Hematopoietic multipotent progenitor cell (in vitro differentiated cells): ENCODE measurements at regions not wholly inside any gene's neighbourhood (a gene's known extent, or its start where the extent isn't known, plus 50 kb on each side); places are given as distances from the start of the nearest gene placed in this dataset.

ENCODE experiments used
- DNase-seq, 3 donors: peaks; one replicate each; pipeline ENCODE4 v3.0.0-alpha.2; 2011 to 2015; ENCODE audit warnings: low read depth in 2 of 3, low spot score in 2 of 3

DNA sequence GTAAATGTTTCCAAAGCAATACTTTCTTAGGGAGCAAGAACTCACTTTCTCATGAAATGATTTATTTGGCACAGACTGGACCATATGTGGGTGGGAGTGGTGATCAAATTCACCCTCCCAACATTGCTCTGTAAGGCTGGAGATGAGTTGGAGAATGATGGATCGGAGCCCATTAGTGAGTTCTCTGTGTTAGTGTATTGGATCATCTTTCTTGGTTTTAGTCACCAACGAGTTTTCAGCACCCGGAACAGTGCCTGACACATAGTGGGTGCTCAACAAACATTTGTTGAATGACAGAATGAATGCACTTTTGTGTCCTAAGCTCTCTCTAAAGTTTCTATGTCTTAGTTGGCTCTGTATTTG, 104.5 kb upstream of the FAM20A start:
- DNase-seq = no peak

DNA sequence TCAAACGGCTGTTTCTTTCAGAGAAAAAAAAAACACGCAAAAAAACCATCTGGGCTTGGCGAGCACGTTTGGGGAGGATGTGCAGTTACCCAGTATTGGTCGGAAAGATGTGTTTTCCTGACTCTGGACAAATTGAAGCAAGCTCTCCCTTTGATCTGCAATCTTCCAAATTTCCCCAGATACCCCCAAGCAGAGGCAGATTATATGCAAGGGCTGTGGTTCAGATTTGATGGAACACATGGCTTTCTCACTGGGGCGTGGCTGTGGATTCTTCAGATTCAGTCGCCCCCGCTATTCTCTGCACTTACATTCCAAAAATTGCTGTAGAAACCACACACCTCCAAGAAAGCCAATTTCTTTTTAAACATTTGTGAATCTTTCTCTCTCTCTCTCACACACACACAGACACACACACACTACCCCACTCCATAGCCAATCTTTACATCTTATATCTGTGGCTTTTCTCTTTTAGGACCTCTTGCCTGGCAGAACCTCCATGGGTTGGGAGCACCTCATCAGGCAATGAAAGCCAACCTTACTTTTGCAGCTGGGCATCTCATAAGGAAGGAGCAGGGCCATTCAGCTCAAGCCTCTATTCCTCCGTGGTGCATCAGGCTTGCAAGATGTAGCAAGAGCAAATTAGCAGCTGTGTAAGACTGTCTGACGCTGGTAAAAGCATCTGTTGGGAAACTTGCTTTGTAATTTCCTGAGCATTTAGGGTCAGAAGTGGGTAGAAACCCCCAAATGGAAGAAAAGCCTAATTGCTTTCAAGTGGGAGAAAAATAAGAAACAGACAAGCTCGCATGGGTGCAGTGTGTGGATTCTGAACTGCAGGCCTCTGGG, 103.9 kb upstream of the FAM20A start:
- no peak for DNase-seq

GRCh38 chr17:68701046-68701445, 99.9 kb upstream of the FAM20A start:
- no peak for DNase-seq

- no peak for DNase-seq
These were observed 99.3 kb upstream of the FAM20A start for GRCh38 chr17:68700421-68700820.

GRCh38 chr17:68699936-68700335, 98.8 kb upstream of the FAM20A start:
- DNase-seq = no peak

DNA sequence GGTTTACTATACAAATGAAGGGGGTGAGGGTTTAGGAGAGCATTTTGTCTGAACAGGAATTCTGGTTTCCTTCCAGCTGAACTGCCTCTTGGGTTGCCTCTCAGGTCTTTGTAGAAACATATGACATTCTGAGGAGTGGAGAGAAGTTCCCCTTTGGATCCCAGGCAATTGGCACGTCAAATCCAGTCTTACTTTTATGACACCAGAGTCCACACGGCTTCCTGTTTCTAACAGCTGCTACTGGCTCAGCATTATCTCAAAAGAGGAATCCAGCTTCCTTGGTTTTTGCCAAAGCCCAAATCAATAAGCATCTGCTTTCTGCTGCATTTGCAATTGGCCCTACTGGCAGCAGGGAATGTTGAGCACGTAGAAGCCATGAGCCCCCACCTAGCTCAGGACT, 97.6 kb upstream of the FAM20A start:
- peak in 1 of 3 donors; percentile 12 for DNase-seq

- DNase-seq = no peak
These were observed 96.7 kb upstream of the FAM20A start for GRCh38 chr17:68697850-68698361.

DNA sequence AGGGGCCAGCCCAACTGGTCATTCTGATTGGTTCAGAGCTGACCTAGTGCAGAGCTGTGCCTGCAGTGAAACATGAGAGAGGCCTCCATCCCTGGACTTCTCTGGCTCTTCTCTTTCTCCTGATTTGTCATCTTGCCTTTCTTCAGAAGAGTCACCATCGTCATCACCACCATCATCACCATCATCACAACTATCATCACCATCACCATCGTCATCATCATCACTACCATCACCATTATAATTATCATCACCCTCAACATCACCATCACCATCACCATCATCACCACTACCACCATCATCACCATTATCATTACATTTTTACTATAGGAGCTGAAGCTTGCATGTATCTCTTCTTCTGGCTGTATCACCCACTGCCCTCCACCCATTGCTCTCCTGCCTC, 94.5 kb upstream of the FAM20A start:
- no peak for DNase-seq

DNA sequence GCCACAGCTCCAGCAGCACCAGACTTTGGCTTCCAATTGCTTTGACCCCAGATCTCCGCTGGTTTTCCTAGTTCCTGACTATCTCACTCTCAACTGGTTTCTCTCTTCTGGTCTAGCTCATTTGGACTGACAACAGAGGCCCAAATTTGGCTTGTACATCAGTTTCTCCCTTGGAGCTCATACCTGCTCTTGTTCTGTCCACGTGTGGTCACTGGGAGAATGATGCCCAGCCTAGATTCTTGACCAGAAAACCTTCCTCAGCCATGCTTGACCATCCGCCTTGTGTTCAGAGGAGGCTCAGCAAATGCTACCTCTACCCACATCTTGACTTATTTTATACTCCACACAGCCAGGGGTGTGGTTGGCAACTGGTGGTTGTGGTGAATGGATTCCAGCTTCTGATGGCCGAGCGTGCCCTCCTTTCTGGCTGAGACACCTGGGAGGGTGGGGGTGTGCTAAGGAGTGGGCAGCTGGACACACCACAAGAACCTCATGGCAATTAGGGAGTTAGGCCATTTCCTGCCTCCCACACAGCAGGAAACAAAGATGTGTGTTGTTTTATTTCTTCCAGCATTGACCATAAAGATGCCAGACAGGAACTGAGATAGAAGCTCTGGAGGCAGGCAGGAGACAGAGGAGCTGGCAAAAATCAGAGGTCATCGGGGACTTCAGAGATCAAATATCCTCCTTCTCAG, 93.8 kb upstream of the FAM20A start:
- DNase-seq = no peak

DNA sequence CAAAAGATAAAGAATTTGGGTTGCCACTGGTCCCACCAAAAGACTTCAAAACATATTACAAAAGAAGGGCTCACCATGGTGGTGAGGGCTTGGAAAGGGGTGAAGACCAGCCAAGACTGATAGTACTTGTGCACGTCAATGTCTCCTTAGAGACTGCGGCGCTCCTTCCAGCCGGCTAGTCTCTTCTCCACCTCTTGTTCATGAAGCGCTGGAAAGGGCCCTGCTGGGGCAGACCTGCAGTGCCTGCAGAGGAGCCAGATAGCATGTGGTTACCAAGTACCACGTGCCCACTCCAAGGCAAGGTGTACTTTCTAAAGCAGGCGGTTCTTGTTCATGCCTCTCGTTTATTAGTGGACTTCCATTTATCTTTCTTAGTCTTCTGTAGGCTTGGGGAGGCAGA, 92.7 kb upstream of the FAM20A start:
- DNase-seq = no peak

DNA sequence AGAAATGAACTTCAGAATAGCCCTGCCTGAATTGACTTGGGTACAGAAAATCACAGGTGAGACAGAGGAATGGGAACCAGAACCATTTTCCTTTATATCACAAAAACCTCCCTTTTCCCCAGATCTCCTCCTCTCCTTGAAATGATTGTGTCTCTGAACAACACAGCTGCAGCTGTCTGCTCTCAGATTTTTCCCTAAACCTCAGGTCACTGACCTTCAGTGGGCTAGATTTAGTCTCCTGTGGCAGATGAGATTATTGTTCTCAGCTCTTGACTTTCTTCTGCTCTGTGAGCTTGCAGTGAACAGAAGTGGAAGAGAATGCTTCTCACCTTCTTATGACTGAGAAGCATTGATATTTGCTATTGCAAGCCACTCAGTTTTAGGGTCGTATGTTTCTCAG, 92.3 kb upstream of the FAM20A start:
- no peak for DNase-seq

GRCh38 chr17:68686108-68686988, 85.2 kb upstream of the FAM20A start:
- DNase-seq = no peak

DNA sequence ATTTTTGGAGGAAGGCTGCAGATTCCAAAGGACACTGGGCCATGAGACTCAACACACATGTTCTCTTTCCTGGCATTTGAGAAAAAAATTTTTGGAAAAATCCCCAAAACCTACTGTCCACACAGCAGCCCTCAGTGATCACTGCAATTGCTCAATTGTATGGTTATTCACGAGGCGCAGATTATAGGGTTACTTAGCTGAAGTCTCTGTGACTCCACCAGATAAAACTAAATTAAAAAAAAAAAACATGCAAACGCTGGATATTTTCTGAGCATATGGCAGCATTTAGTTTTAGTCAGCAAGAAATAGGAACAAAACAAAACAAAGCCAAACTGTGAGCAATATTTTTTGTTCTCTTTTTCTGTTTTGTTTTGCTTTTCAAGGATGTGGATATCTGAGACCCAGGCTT, 83.8 kb upstream of the FAM20A start:
- DNase-seq = no peak

- DNase-seq = no peak
These were observed 81.7 kb upstream of the FAM20A start for GRCh38 chr17:68682903-68683302.

DNA sequence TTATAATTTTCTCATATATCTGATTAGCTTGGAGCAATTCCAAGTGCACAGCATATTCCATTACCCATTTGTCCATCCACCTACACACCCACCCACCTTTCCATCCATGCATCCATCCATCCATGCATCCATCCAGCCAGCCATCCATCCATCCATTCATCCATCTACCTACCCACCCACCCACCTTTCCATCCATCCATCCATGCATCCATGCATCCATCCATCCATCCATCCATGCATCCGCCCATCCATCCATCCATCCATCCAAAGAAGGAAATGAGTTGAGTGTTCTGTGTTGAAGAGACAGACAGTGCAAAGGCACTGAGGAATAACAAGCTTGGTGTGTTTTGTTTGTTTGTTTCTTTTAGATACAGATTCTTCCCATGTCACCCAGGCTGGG, 78.7 kb upstream of the FAM20A start:
- DNase-seq = no peak

DNA sequence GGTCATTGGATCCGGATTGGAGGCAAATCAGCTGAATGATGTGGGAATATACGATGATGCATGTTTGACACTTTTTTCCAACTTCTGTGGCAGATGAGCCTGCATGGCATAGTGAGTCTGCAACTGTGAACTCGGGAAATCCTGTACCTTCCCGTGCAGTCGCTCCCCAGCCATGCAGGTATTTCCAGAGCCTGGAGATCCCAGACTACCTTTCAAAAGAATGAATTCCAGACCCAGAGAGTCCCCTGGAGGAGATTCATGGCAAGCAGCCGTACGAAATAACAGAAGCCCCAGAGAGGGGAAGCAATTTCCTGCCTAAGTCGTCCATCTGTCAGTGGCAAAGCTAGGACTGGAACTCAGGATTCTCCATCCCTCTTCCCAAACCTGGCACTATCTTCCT, 75.7 kb upstream of the FAM20A start:
- no peak for DNase-seq

- no peak for DNase-seq
These were observed 74.6 kb upstream of the FAM20A start for GRCh38 chr17:68675723-68676122.

DNA sequence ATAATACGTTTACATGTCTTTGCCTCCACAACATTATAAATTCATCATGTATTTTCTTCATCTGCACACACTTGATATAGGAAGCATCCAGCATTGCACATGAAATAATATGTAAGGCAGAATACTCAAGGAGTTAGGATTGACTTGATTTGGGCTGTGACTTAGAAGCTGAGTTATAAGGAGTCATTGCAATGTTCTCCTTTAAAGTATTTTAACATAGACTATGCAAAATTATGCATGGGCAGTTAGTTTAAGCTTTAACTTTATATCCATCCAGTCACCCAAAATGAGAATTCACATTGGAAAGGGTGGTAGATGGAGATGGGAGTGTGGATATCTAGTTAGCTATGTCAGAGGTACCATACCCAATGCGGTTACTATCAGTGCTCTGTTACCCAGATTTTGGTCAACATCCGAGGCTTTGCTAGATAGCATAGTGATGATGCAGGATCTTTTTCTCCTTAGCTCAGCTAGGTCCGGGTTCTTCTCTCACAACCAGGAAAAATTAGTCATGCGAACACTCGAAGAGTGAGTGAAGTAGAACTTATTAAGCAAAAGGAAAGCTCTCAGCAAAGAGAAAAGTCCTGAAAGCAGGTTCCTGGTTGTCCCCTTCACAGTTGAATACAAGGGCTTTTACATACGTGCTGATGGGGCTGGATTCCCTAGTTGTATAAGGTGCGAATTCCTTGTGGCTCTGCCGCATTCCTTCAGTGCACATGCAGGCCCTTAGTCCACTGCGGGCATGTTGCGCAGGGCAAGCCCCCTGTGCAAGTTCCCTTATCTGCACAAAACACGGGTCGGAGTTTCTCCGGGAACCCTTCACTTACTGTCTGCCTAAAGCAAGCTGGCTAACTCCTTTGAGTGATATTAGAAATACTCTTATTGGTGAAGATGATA, 73.1 kb upstream of the FAM20A start:
- DNase-seq = no peak

- no peak for DNase-seq
These were observed 70.0 kb upstream of the FAM20A start for GRCh38 chr17:68670967-68671693.
